H1 (cell line): ENCODE measurements at regions not wholly inside any gene's neighbourhood (a gene's known extent, or its start where the extent isn't known, plus 50 kb on each side); places are given as distances from the start of the nearest gene placed in this dataset.

Experiments used
- CTCF ChIA-PET: fragments of 300-600 bp; sonication (Branson Sonifier 250); formaldehyde crosslinking; loops from one replicate; lab custom pipeline; 2021; ENCODE audit not compliant: partially characterized antibody; lab: Charles Lee
- POLR2A ChIA-PET: fragments of 300-600 bp; sonication (Branson Sonifier 250); formaldehyde crosslinking; loops from one replicate; lab custom pipeline; 2021; ENCODE audit warnings: inconsistent platforms; ENCODE audit not compliant: partially characterized antibody; lab: Charles Lee
- DNase-seq, 2 experiments: peaks; one replicate each; pipeline versions ENCODE4 v3.0.0 to v3.0.0-alpha.2; 2010 to 2022; ENCODE audit warnings: low spot score in 2 of 2, low read depth in 1 of 2, mixed read lengths in 1 of 2
- FAIRE-seq: peaks from 2 replicates; lab custom pipeline; 2011; peaks lifted over from hg19 to GRCh38; lab: Jason Lieb, UNC
- H2AFZ ChIP-seq: 2 replicates; pipeline ENCODE4 v1.8.1; 2012; ENCODE audit warnings: low read length, inconsistent platforms
- H2AK5ac ChIP-seq: 2 replicates; pipeline ENCODE4 v1.6.1; 2013; ENCODE audit warnings: low read depth, low read length
- H2BK120ac ChIP-seq: replicated peaks from 2 replicates; pipeline ENCODE3; 2013; ENCODE audit warnings: low read depth, low read length, inconsistent platforms
- H2BK12ac ChIP-seq: 2 replicates; pipeline ENCODE4 v1.6.1; 2013; ENCODE audit warnings: low read depth, low read length
- H2BK15ac ChIP-seq: 2 replicates; pipeline ENCODE4 v1.6.1; 2013; ENCODE audit warnings: low read length
- H2BK20ac ChIP-seq: 2 replicates; pipeline ENCODE4 v1.6.1; 2013; ENCODE audit warnings: low read length
- H2BK5ac ChIP-seq: 2 replicates; pipeline ENCODE4 v1.6.1; 2013; ENCODE audit warnings: low read depth, low read length
- H3K14ac ChIP-seq: 2 replicates; pipeline ENCODE4 v1.6.1; 2013; ENCODE audit warnings: inconsistent platforms; ENCODE audit not compliant: insufficient read length
- H3K18ac ChIP-seq: 2 replicates; pipeline ENCODE4 v1.6.1; 2013; ENCODE audit warnings: low read length; ENCODE audit errors: extremely low read depth
- H3K23ac ChIP-seq: 2 replicates; pipeline ENCODE4 v1.6.1; 2013; ENCODE audit warnings: inconsistent platforms; ENCODE audit not compliant: insufficient read length
- H3K23me2 ChIP-seq: 2 replicates; pipeline ENCODE4 v1.6.1; 2013; ENCODE audit warnings: low read depth, low read length
- H3K27ac ChIP-seq: 2 replicates; pipeline ENCODE4 v1.6.1; 2011; ENCODE audit warnings: low read depth, low read length, inconsistent platforms
- H3K27me3 ChIP-seq, 4 experiments: replicated peaks in 1 of 4; 1 replicate in 1 of 4; 2 replicates in 3 of 4; pipeline versions ENCODE4 v1.6.1 to v1.8.1; 2011 to 2013; ENCODE audit warnings: low read length in 3 of 4, mild to moderate bottlenecking in 3 of 4, inconsistent platforms in 2 of 4, mixed read lengths in 2 of 4, moderate library complexity in 1 of 4; ENCODE audit not compliant: control insufficient read depth in 3 of 4, insufficient read depth in 3 of 4; ENCODE audit errors: extremely low read depth in 1 of 4
- H3K36me3 ChIP-seq, 4 experiments: 2 replicates each; pipeline versions ENCODE4 v1.6.1 to v1.8.1; 2011 to 2013; ENCODE audit warnings: mild to moderate bottlenecking in 4 of 4, low read length in 3 of 4, moderate library complexity in 2 of 4, control low read depth in 1 of 4, inconsistent platforms in 1 of 4; ENCODE audit not compliant: insufficient read depth in 4 of 4, control insufficient read depth in 2 of 4
- H3K4ac ChIP-seq: replicated peaks from 2 replicates; pipeline ENCODE3; 2013; ENCODE audit warnings: low read length, low read depth, mixed read lengths, inconsistent platforms; ENCODE audit not compliant: insufficient read length
- H3K4me1 ChIP-seq, 4 experiments: replicated peaks in 1 of 4; 1 replicate in 1 of 4; 2 replicates in 3 of 4; pipeline versions ENCODE4 v1.6.1 to v1.8.1; 2011 to 2013; ENCODE audit warnings: low read length in 3 of 4, inconsistent platforms in 2 of 4, mixed read lengths in 1 of 4; ENCODE audit not compliant: insufficient read depth in 4 of 4, control insufficient read depth in 3 of 4
- H3K4me2 ChIP-seq, 2 experiments: 2 replicates each; pipeline versions ENCODE4 v1.6.1 to v1.8.1; 2011 to 2013; ENCODE audit warnings: low read depth in 2 of 2, low read length in 2 of 2, control low read depth in 1 of 2, inconsistent platforms in 1 of 2, mild to moderate bottlenecking in 1 of 2; ENCODE audit not compliant: insufficient read depth in 1 of 2
- H3K4me3 ChIP-seq, 4 experiments: fragments of 200-600, 300-600 bp in 1 of 4; sonication (generic), shearing (Covaris generic), sonication (Bioruptor Twin) in 1 of 4; 2 replicates each; pipeline versions ENCODE4 v1.5.1 to v1.8.1; 2011 to 2016; ENCODE audit warnings: low read length in 4 of 4, low read depth in 3 of 4, control low read depth in 2 of 4, inconsistent platforms in 2 of 4, mild to moderate bottlenecking in 2 of 4, mixed read lengths in 1 of 4, moderate library complexity in 1 of 4; ENCODE audit not compliant: insufficient read depth in 2 of 4; ENCODE audit errors: extremely low read depth in 1 of 4
- H3K56ac ChIP-seq: replicated peaks from 2 replicates; pipeline ENCODE3; 2013; ENCODE audit warnings: low read depth, mild to moderate bottlenecking, mixed read lengths, low read length, inconsistent platforms; ENCODE audit not compliant: insufficient read length
- H3K79me1 ChIP-seq: 2 replicates; pipeline ENCODE4 v1.6.1; 2013; ENCODE audit warnings: low read depth, low read length, control low read depth
- H3K79me2 ChIP-seq, 2 experiments: 2 replicates each; pipeline versions ENCODE4 v1.6.1 to v1.8.1; 2012 to 2013; ENCODE audit warnings: low read length in 2 of 2, mild to moderate bottlenecking in 2 of 2, inconsistent platforms in 1 of 2; ENCODE audit not compliant: insufficient read depth in 2 of 2, control insufficient read depth in 1 of 2
- H3K9ac ChIP-seq, 4 experiments: replicated peaks in 1 of 4; 1 replicate in 1 of 4; 2 replicates in 3 of 4; pipeline versions ENCODE4 v1.6.1 to v1.8.1; 2011 to 2013; ENCODE audit warnings: low read depth in 3 of 4, low read length in 3 of 4, control low read depth in 2 of 4, mild to moderate bottlenecking in 2 of 4, moderate library complexity in 2 of 4, inconsistent platforms in 1 of 4; ENCODE audit errors: extremely low read depth in 1 of 4
- H3K9me3 ChIP-seq, 2 experiments: 2 replicates each; pipeline versions ENCODE4 v1.6.1 to v1.8.1; 2012 to 2013; ENCODE audit warnings: mild to moderate bottlenecking in 2 of 2, moderate library complexity in 2 of 2, control low read depth in 1 of 2, inconsistent platforms in 1 of 2, low read depth in 1 of 2, low read length in 1 of 2, mixed read lengths in 1 of 2; ENCODE audit not compliant: insufficient read depth in 2 of 2
- H4K20me1 ChIP-seq, 2 experiments: replicated peaks in 1 of 2; 2 replicates each; pipeline versions ENCODE3 to v1.8.1; 2011 to 2013; ENCODE audit warnings: inconsistent platforms in 2 of 2, low read length in 2 of 2, mild to moderate bottlenecking in 1 of 2; ENCODE audit not compliant: insufficient read depth in 2 of 2, control insufficient read depth in 1 of 2
- H4K5ac ChIP-seq: 2 replicates; pipeline ENCODE4 v1.6.1; 2013; ENCODE audit warnings: low read length, low read depth, mixed read lengths, inconsistent platforms; ENCODE audit not compliant: insufficient read length
- H4K8ac ChIP-seq: 2 replicates; pipeline ENCODE4 v1.8.0; 2013; ENCODE audit warnings: mild to moderate bottlenecking, moderate library complexity, low read length, inconsistent platforms; ENCODE audit not compliant: insufficient read depth; ENCODE audit errors: extremely low read depth
- H4K91ac ChIP-seq: replicated peaks from 2 replicates; pipeline ENCODE3; 2013; ENCODE audit warnings: low read length, mixed read lengths, inconsistent platforms; ENCODE audit not compliant: insufficient read length
- ASH2L ChIP-seq: fragments of 200-600, 300-600 bp; sonication (generic); IDR thresholded peaks from one replicate; pipeline ENCODE4 v1.7.1; 2017; ENCODE audit warnings: low read length
- CBX8 ChIP-seq: fragments of 300-800, 300-1000 bp; sonication (generic); IDR thresholded peaks from 2 replicates; pipeline ENCODE4 v1.7.1; 2016; ENCODE audit warnings: low read depth, low read length, borderline replicate concordance
- JUN ChIP-seq: IDR thresholded peaks from 2 replicates; pipeline ENCODE4 v1.6.1; 2011; ENCODE audit warnings: low read depth, mild to moderate bottlenecking, improper control_type of control experiment, low read length
- POLR2A ChIP-seq, 2 experiments: IDR thresholded peaks; 1 replicate in 1 of 2; 2 replicates in 1 of 2; pipeline ENCODE4 v1.6.1; 2011; ENCODE audit warnings: low read depth in 2 of 2, low read length in 2 of 2, mild to moderate bottlenecking in 2 of 2; ENCODE audit errors: control extremely low read depth in 1 of 2
- RFX5 ChIP-seq: IDR thresholded peaks from 2 replicates; pipeline ENCODE4 v1.6.1; 2011; ENCODE audit warnings: low read depth, low read length, improper control_type of control experiment, borderline replicate concordance
- SIRT6 ChIP-seq: IDR thresholded peaks from one replicate; pipeline ENCODE4 v1.7.1; 2012; ENCODE audit warnings: low read length, inconsistent platforms
- SP4 ChIP-seq: IDR thresholded peaks from 2 replicates; pipeline ENCODE4 v1.6.1; 2012; ENCODE audit warnings: low read length, inconsistent platforms
- SRF ChIP-seq: IDR thresholded peaks from 2 replicates; pipeline ENCODE4 v1.6.1; 2011; ENCODE audit warnings: mild to moderate bottlenecking, low read depth, low read length, moderate library complexity
- WGBS, 2 experiments: shearing (Covaris generic) in 1 of 2; methylation state at CpG; one replicate each; pipeline versions ENCODE4 v1.1.6 to v1.1.7; 2013 to 2015; ENCODE audit warnings: low lambda C conversion rate in 2 of 2, mixed read lengths in 2 of 2, inconsistent platforms in 1 of 2, low coverage in 1 of 2, missing lambda C conversion rate in 1 of 2; ENCODE audit not compliant: insufficient replicate concordance in 2 of 2, insufficient coverage in 1 of 2, insufficient read length in 1 of 2; ENCODE audit errors: extremely low coverage in 1 of 2, missing lambda C conversion rate in 1 of 2; 5-methylcytosine and 5-hydroxymethylcytosine counted together
- TF ChIP-seq, protein P1 (sequence below), 3 experiments: IDR thresholded peaks; 1 replicate in 2 of 3; 2 replicates in 1 of 3; pipeline versions ENCODE4 v1.5.1 to v1.6.1; 2011; ENCODE audit warnings: low read length in 3 of 3, mild to moderate bottlenecking in 3 of 3, inconsistent platforms in 2 of 3, low read depth in 1 of 3, moderate library complexity in 1 of 3; ENCODE audit not compliant: insufficient read depth in 1 of 3; ENCODE audit errors: control extremely low read depth in 1 of 3

DNA sequence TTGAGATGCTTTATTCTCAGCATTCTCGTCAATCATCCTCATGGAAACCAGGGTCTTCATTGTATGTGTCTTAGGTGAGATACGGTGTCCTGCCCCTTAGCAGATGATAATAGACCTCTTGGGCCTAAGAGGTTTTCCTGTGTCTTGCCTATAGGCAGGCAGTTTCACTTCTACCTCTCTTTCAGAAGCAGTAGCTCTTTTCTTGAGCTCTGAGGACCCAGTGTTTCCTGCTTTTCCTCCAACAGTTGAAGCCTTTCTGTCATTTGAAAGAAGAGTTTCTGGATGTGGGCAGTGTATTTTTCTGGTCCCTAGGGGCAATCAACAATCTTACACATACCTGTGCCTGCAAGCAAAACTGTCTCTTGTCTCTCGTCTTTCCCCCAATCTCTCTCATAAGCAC, 1550.3 kb upstream of the LRRTM3 start:
- Histone ChIP-seq H3K23me2 (no peaks in the 10 kb centered on the region; the same call in 1 of the 2 replicates), H3K4me3 (no peak overlapping the region), H3K4ac (no peak overlapping the region), H3K79me2 (no peaks in the 10 kb centered on the region), H2AK5ac (no peak overlapping the region), H2BK20ac (no peak overlapping the region), H3K27ac (no peak overlapping the region), H3K4me2 (no peak overlapping the region), H3K4me1 (no peaks in the 10 kb centered on the region; a peak in 1 of 7 replicates), H2AFZ (0 out of 2 replicates have a peak overlapping the region, but pooled peaks have one; percentile 41), H3K36me3 (no peaks in the 10 kb centered on the region), H2BK5ac (no peak overlapping the region), H4K5ac (no peak overlapping the region), H4K8ac (no peak overlapping the region), H3K79me1 (no peaks in the 10 kb centered on the region), H2BK120ac (no peak overlapping the region), H3K9ac (no peak overlapping the region), H3K14ac (no peak overlapping the region), H3K23ac (no peak overlapping the region), H3K27me3 (no peaks in the 10 kb centered on the region), H3K18ac (no peak overlapping the region), H2BK12ac (no peak overlapping the region), H3K56ac (no peak overlapping the region), H4K91ac (no peak overlapping the region), H4K20me1 (no peaks in the 10 kb centered on the region), H3K9me3 (no peaks in the 10 kb centered on the region), H2BK15ac (no peak overlapping the region)
- DNase-seq (no peak), FAIRE-seq (no peak)
- ChIA-PET CTCF (interaction anchor here (0.6 kb wide), 1 partner anchor 1251 kb away, joined by 3 read pairs; no protein-coding TSS in a partner anchor), POLR2A (no interaction called here)
- TF ChIP-seq ASH2L (no peak), RFX5 (no peak), SRF (no peak), JUN (no peak), CBX8 (no peak), POLR2A (IDR thresholded peaks at IDR 0.05; ENCODE audit: control extremely low read depth in 1 of 2, low read depth in 2 of 2, low read length in 2 of 2) (no peak), SIRT6 (no peak), SP4 (no peak)
- TF ChIP-seq, protein P1, sequence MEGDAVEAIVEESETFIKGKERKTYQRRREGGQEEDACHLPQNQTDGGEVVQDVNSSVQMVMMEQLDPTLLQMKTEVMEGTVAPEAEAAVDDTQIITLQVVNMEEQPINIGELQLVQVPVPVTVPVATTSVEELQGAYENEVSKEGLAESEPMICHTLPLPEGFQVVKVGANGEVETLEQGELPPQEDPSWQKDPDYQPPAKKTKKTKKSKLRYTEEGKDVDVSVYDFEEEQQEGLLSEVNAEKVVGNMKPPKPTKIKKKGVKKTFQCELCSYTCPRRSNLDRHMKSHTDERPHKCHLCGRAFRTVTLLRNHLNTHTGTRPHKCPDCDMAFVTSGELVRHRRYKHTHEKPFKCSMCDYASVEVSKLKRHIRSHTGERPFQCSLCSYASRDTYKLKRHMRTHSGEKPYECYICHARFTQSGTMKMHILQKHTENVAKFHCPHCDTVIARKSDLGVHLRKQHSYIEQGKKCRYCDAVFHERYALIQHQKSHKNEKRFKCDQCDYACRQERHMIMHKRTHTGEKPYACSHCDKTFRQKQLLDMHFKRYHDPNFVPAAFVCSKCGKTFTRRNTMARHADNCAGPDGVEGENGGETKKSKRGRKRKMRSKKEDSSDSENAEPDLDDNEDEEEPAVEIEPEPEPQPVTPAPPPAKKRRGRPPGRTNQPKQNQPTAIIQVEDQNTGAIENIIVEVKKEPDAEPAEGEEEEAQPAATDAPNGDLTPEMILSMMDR (IDR thresholded peaks at IDR 0.05; ENCODE audit: control extremely low read depth in 1 of 3, insufficient read depth in 1 of 3, low read depth in 1 of 3, low read length in 3 of 3) = no peak
- whole genome bisulfite sequencing, 2 experiments = 95% methylated on average over 3 of the region's 3 CpGs; no CpG with 5 or more reads in 1 of the 2 experiments
